Fibroblast of pulmonary artery (primary cell): ENCODE measurements at regions not wholly inside any gene's neighbourhood (a gene's known extent, or its start where the extent isn't known, plus 50 kb on each side); places are given as distances from the start of the nearest gene placed in this dataset.

Source experiments
- DNase-seq: peaks from one replicate; pipeline ENCODE4 v3.0.0-alpha.2; 2010; ENCODE audit warnings: low read depth
- H3K4me3 ChIP-seq: replicated peaks from 2 replicates; pipeline ENCODE4 v1.5.1; 2011; ENCODE audit warnings: low read depth, mild to moderate bottlenecking, control low read depth, low read length, moderate library complexity
- TF ChIP-seq, protein P1 (sequence below): IDR thresholded peaks from 2 replicates; pipeline ENCODE4 v1.5.1; 2011; ENCODE audit warnings: mild to moderate bottlenecking, control low read depth, low read length, inconsistent platforms; ENCODE audit errors: missing control alignments

DNA sequence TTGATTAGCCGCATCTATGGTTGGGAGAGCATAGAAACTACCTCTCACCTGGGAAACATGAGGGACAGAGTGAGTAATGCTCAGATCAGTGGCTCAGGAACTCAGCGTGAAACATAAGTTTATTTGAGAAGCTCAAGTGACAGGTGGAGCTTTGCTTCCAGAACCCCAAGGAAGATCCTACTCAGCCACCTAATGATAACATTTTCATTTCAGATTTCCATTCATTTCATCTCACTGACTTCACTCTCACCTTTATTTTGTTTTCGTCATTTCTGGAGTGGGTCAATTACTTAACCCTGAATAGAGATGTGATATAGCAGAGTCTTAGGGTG, 145.5 kb upstream of the DUSP10 start:
- H3K4me3 ChIP-seq = no peak overlapping the region
- DNase-seq = no peak
- TF ChIP-seq, protein P1, sequence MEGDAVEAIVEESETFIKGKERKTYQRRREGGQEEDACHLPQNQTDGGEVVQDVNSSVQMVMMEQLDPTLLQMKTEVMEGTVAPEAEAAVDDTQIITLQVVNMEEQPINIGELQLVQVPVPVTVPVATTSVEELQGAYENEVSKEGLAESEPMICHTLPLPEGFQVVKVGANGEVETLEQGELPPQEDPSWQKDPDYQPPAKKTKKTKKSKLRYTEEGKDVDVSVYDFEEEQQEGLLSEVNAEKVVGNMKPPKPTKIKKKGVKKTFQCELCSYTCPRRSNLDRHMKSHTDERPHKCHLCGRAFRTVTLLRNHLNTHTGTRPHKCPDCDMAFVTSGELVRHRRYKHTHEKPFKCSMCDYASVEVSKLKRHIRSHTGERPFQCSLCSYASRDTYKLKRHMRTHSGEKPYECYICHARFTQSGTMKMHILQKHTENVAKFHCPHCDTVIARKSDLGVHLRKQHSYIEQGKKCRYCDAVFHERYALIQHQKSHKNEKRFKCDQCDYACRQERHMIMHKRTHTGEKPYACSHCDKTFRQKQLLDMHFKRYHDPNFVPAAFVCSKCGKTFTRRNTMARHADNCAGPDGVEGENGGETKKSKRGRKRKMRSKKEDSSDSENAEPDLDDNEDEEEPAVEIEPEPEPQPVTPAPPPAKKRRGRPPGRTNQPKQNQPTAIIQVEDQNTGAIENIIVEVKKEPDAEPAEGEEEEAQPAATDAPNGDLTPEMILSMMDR = no peak

DNA sequence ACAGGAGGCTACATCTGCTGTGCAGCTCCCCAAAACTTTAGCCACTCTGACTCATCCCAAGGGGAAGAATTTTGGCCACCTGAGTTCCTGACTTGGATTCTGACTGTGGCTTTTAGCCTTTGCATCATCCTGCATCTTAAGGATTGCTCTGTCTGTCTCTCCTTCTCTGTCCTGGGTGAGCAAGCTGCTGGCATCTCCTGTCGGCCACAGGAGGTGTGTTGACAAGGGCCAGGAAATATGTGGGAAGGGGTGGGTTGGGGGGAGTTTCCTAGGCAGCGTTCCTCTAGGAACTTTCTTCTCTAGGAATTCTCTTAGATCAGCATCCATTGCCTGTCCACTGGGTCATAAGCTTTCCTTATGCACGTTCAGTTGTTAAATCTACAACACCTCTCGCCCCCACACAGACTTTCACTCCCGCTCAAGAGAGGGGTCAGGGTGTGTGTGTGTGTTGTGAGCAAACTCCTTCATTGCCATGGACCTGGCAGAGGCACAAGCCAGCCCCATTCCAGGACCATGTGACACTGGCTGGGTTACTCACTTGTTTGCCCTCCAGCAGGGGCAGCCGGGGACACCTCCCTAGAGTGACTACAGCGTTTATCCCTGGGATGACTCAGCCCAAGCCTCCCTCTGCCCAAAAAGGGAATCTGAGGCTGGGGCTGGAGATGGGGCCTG, 145.0 kb upstream of the DUSP10 start:
- TF ChIP-seq, protein P1 = peak; percentile 2
- H3K4me3 ChIP-seq = no peak overlapping the region
- DNase-seq = peak; percentile 65

DNA sequence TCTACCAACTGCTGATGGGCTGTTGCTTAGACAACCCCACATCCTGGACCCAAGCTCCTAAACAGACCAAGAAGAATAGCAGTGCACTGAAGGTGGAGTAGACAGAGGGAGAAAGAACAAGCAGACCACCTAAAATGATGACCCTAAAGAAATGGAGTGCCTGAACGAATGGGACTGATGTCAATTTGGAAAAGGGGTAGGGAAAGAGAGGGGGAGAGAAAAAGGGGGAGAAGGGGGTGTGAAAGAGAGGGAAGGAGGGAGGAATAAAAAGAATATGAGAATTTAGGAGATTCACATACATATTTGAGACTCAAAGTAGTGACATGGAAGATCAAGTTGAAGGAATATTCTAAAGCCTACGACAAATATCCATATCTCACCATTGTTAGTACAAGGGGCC, 144.4 kb upstream of the DUSP10 start:
- TF ChIP-seq, protein P1 = no peak
- H3K4me3 ChIP-seq = no peak overlapping the region
- DNase-seq = no peak

DNA sequence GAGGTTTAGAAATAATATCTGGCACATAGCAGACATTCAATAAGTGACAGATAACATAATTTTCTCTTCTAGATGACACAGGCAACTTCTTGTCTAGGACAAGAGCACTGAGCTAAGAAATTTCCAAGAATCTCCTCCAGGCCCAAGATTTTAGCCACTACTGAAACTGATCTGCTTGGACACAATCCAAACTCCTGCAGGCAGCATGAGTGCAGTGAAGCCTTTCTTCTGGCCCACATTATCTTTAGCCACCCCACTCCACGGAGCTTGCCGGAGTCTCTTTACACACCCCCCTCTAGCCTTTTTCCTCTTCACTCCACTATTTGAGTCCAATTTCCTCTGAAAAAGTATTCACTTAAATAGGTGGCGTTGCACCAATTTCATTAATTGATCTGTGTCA, 142.9 kb upstream of the DUSP10 start:
- H3K4me3 ChIP-seq = no peak overlapping the region
- TF ChIP-seq, protein P1 = no peak
- DNase-seq = no peak

DNA sequence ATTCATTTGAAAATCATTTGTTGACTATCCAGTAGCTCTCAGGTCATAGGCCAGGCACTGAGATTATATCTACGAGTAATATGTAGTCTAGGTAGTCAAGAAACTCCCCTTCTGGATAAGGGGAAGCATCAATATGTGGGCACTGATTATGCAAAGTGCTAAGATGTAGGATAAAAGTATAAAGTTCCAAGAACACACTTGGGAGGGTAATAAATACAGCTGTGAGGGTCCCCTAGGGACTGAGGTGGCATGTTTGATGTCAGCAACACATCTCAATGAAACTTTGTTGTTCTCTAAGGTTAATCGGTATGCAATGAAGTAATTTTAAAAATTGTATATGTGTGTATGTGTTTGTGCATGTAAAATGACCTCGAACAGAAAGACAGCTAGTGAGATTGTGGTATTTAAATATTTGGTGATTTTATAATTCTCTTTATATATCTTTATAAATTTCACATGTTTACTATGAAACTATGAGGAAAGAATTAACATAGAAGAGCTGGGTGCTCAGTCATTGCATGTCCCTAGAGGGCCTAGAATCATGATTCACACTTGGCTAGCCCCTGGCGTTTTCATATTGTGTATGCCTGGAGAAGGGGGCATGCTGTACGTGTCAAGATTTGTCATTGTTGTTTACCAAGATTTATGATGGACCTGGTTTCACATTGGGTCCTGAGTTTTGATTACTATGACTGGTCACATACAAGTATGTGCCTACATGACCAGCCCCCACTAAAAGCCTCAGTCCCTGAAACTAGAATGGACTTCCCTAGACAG, 140.1 kb upstream of the DUSP10 start:
- no peak overlapping the region for H3K4me3 ChIP-seq
- DNase-seq = no peak
- TF ChIP-seq, protein P1 = no peak

DNA sequence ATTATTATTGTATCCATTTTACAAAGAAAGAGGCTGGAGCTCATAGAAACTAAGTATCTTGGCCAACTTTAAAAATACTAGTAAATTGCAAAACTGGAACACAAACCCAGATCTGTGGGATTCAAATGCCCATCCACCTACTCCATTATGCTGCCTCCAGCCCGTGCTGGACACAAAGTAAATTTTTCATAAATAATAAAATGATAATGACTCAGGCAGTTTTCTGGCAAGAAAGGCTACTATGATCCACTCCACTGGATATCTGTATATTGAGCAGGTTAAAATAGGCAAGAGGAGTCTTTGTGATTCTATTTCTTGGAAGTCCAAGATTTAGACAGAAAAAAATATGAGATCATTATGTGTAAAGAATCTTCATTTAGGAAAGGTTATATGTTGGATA, 138.3 kb upstream of the DUSP10 start:
- DNase-seq = no peak
- TF ChIP-seq, protein P1 = no peak
- no peak overlapping the region for H3K4me3 ChIP-seq
